Activated CD4-positive, alpha-beta T cell treated with anti-CD3 and anti-CD28 coated beads for 36 hours (primary cell): ENCODE measurements at regions not wholly inside any gene's neighbourhood (a gene's known extent, or its start where the extent isn't known, plus 50 kb on each side); places are given as distances from the start of the nearest gene placed in this dataset.

Experiments
- ATAC-seq: fragments of 200-7000 bp; cut with Tn5 transposase; one replicate; pipeline ENCODE4 v1.10.0; 2021; ENCODE audit warnings: mild to moderate bottlenecking, moderate library complexity
- CTCF ChIA-PET: fragments of 350-600 bp; sonication (Branson Sonifier 250); formaldehyde crosslinking; loops from one replicate; lab custom pipeline; 2021; ENCODE audit warnings: antibody characterized with exemption; lab: Charles Lee
- POLR2A ChIA-PET: fragments of 350-600 bp; sonication (Branson Sonifier 250); formaldehyde crosslinking; loops from one replicate; lab custom pipeline; 2021; ENCODE audit warnings: antibody characterized with exemption, inconsistent platforms; lab: Charles Lee
- DNase-seq: peaks from one replicate; pipeline ENCODE4 v3.0.0-alpha.2; 2020
- H3K27ac Mint-ChIP-seq: one replicate; pipeline ENCODE4 v1.8.0; 2021; ENCODE audit warnings: mixed read lengths
- H3K27me3 Mint-ChIP-seq: one replicate; pipeline ENCODE4 v1.8.0; 2021; ENCODE audit warnings: mixed read lengths
- H3K36me3 Mint-ChIP-seq: one replicate; pipeline ENCODE4 v1.8.0; 2021; ENCODE audit warnings: low read depth, mixed read lengths
- H3K4me1 Mint-ChIP-seq: one replicate; pipeline ENCODE4 v1.8.0; 2021; ENCODE audit warnings: mixed read lengths
- H3K4me3 Mint-ChIP-seq: one replicate; pipeline ENCODE4 v1.8.0; 2021; ENCODE audit warnings: mild to moderate bottlenecking, moderate library complexity, mixed read lengths
- H3K9me3 Mint-ChIP-seq: one replicate; pipeline ENCODE4 v1.8.0; 2021; ENCODE audit warnings: low read depth, mixed read lengths
- intact Hi-C, 2 experiments: fragments of 100-400 bp; cut with DNase I in 1 of 2; cut with micrococcal nuclease in 1 of 2; formaldehyde crosslinking; loops; one replicate each; pipeline versions ENCODE4 v1.14.2 to v1.15.1; 2022 to 2024; cut with DNase I, micrococcal nuclease

GRCh38 chr3:194756460-194756779, 70.7 kb downstream of the FAM43A start:
- Mint-ChIP-seq H3K4me1 (no peaks in the 10 kb centered on the region), H3K9me3 (no peaks in the 10 kb centered on the region), H3K27me3 (peaks cover 5% of the 10 kb centered on the region), H3K4me3 (no peak overlapping the region), H3K27ac (no peak overlapping the region), H3K36me3 (no peaks in the 10 kb centered on the region)
- intact Hi-C loops: no loop called here
- no peak for ATAC-seq
- CTCF ChIA-PET: interaction anchor here (1.0 to 1.1 kb wide), 2 partner anchors 74 to 114 kb away, joined by 3 to 5 read pairs; no protein-coding TSS in a partner anchor
- no peak for DNase-seq
- POLR2A ChIA-PET: interaction anchor here (0.6 kb wide), 1 partner anchor 222 kb away, joined by 3 read pairs; no protein-coding TSS in a partner anchor

GRCh38 chr3:194756791-194757325, 71.2 kb downstream of the FAM43A start:
- intact Hi-C loops: no loop called here
- Mint-ChIP-seq H3K27me3 (peaks cover 5% of the 10 kb centered on the region), H3K9me3 (no peaks in the 10 kb centered on the region), H3K4me1 (no peaks in the 10 kb centered on the region), H3K4me3 (no peak overlapping the region), H3K36me3 (no peaks in the 10 kb centered on the region), H3K27ac (no peak overlapping the region)
- ATAC-seq (no peak), DNase-seq (no peak)
- POLR2A ChIA-PET: no interaction called here
- CTCF ChIA-PET: interaction anchor here (0.6 to 1.1 kb wide), 2 partner anchors 74 to 113 kb away, joined by 3 to 5 read pairs; no protein-coding TSS in a partner anchor

- POLR2A ChIA-PET: no interaction called here
- intact Hi-C loops: no loop called here
- no peak for DNase-seq
- Mint-ChIP-seq H3K27ac (no peak overlapping the region), H3K9me3 (no peaks in the 10 kb centered on the region), H3K36me3 (no peaks in the 10 kb centered on the region), H3K4me3 (no peak overlapping the region), H3K27me3 (peaks cover 5% of the 10 kb centered on the region), H3K4me1 (no peaks in the 10 kb centered on the region)
- no peak for ATAC-seq
- CTCF ChIA-PET: interaction anchor here (0.6 to 1.1 kb wide), 3 partner anchors 11 to 112 kb away, joined by 3 to 5 read pairs (median 3); no protein-coding TSS in a partner anchor
These were observed 72.0 kb downstream of the FAM43A start for GRCh38 chr3:194757647-194758061.

GRCh38 chr3:194758716-194759115, 73.0 kb downstream of the FAM43A start:
- ATAC-seq (no peak), DNase-seq (no peak)
- Mint-ChIP-seq H3K4me1 (no peaks in the 10 kb centered on the region), H3K36me3 (no peaks in the 10 kb centered on the region), H3K27ac (no peak overlapping the region), H3K4me3 (no peak overlapping the region), H3K27me3 (peaks cover 5% of the 10 kb centered on the region), H3K9me3 (no peaks in the 10 kb centered on the region)
- intact Hi-C loops: no loop called here
- CTCF ChIA-PET: interaction anchor here (1.0 kb wide), 1 partner anchor 10 kb away, joined by 3 read pairs; no protein-coding TSS in a partner anchor
- POLR2A ChIA-PET: no interaction called here

- H3K36me3 Mint-ChIP-seq: no peaks in the 10 kb centered on the region
- no peak overlapping the region for H3K4me3 Mint-ChIP-seq
- H3K9me3 Mint-ChIP-seq: no peaks in the 10 kb centered on the region
- no peak for ATAC-seq
- intact Hi-C loops: no loop called here
- no peak for DNase-seq
- H3K27ac Mint-ChIP-seq: no peak overlapping the region
- ChIA-PET CTCF (no interaction called here), POLR2A (no interaction called here)
- peaks cover 7% of the 10 kb centered on the region for H3K27me3 Mint-ChIP-seq
- no peaks in the 10 kb centered on the region for H3K4me1 Mint-ChIP-seq
These were observed 74.9 kb downstream of the FAM43A start for GRCh38 chr3:194760494-194761137.

GRCh38 chr3:194761384-194761783, 75.7 kb downstream of the FAM43A start:
- POLR2A ChIA-PET: no interaction called here
- no peak overlapping the region for H3K4me3 Mint-ChIP-seq

GRCh38 chr3:194766845-194767244, 81.2 kb downstream of the FAM43A start:
- H3K4me1 Mint-ChIP-seq: peaks cover 17% of the 10 kb centered on the region
- DNase-seq (no peak), ATAC-seq (no peak)
- no peaks in the 10 kb centered on the region for H3K9me3 Mint-ChIP-seq
- no peaks in the 10 kb centered on the region for H3K36me3 Mint-ChIP-seq
- ChIA-PET POLR2A (interaction anchor here (0.6 kb wide), 1 partner anchor 22 kb away, joined by 3 read pairs; no protein-coding TSS in a partner anchor), CTCF (no interaction called here)
- H3K27me3 Mint-ChIP-seq: peaks cover 3% of the 10 kb centered on the region
- no peak overlapping the region for H3K4me3 Mint-ChIP-seq
- intact Hi-C loops: loop anchor here in 1 of 2 experiments (5.0 kb wide), 1 partner anchor 675 kb away; the partner anchor contains the start of gene ACAP2
- H3K27ac Mint-ChIP-seq: no peak overlapping the region

More at GRCh38 chr3:194761384-194761783, 75.7 kb downstream of the FAM43A start:
- no peak for ATAC-seq
- Mint-ChIP-seq H3K9me3 (no peaks in the 10 kb centered on the region), H3K27me3 (peaks cover 8% of the 10 kb centered on the region), H3K4me1 (no peaks in the 10 kb centered on the region), H3K27ac (no peak overlapping the region), H3K36me3 (no peaks in the 10 kb centered on the region)
- intact Hi-C loops: no loop called here
- DNase-seq: no peak
- CTCF ChIA-PET: no interaction called here

- ATAC-seq (no peak), DNase-seq (no peak)
- POLR2A ChIA-PET: interaction anchor here (0.6 kb wide), 1 partner anchor 21 kb away, joined by 3 read pairs; no protein-coding TSS in a partner anchor
- H3K27ac Mint-ChIP-seq: no peak overlapping the region
- CTCF ChIA-PET: no interaction called here
- H3K27me3 Mint-ChIP-seq: peaks cover 3% of the 10 kb centered on the region
- H3K36me3 Mint-ChIP-seq: no peaks in the 10 kb centered on the region
- intact Hi-C loops: loop anchor here in 1 of 2 experiments (2.0 to 5.0 kb wide), 2 partner anchors 85 to 675 kb away; partner anchors contain the start of gene ACAP2
- H3K4me1 Mint-ChIP-seq: peaks cover 17% of the 10 kb centered on the region
- H3K9me3 Mint-ChIP-seq: no peaks in the 10 kb centered on the region
- H3K4me3 Mint-ChIP-seq: no peak overlapping the region
These were observed 81.9 kb downstream of the FAM43A start for GRCh38 chr3:194767446-194768207.

- Mint-ChIP-seq H3K4me3 (peak overlapping the region; percentile 76), H3K9me3 (no peaks in the 10 kb centered on the region), H3K27ac (peak overlapping the region; percentile 76), H3K27me3 (peaks cover 9% of the 10 kb centered on the region), H3K4me1 (peaks cover 17% of the 10 kb centered on the region), H3K36me3 (no peaks in the 10 kb centered on the region)
- no peak for DNase-seq
- intact Hi-C loops: loop anchor here in 1 of 2 experiments (2.0 to 5.0 kb wide), 2 partner anchors 86 to 674 kb away; partner anchors contain the start of gene ACAP2
- ChIA-PET POLR2A (interaction anchor here (0.6 kb wide), 1 partner anchor 774 kb away, joined by 3 read pairs; no protein-coding TSS in a partner anchor), CTCF (interaction anchor here (0.9 to 1.4 kb wide), 4 partner anchors 10 to 338 kb away, joined by 3 to 7 read pairs (median 4); no protein-coding TSS in a partner anchor)
- no peak for ATAC-seq
These were observed 82.9 kb downstream of the FAM43A start for GRCh38 chr3:194768586-194768985.

- DNase-seq (peak; percentile 96), ATAC-seq (peak; percentile 99)
- Mint-ChIP-seq H3K9me3 (no peaks in the 10 kb centered on the region), H3K4me3 (peak overlapping the region; percentile 76), H3K27me3 (peaks cover 9% of the 10 kb centered on the region), H3K4me1 (peaks cover 17% of the 10 kb centered on the region), H3K36me3 (no peaks in the 10 kb centered on the region), H3K27ac (peak overlapping the region; percentile 91)
- CTCF ChIA-PET: interaction anchor here (0.6 to 1.4 kb wide), 6 partner anchors 11 to 407 kb away, joined by 3 to 7 read pairs (median 3); no protein-coding TSS in a partner anchor
- intact Hi-C loops: loop anchor here (1.0 to 5.0 kb wide), 6 partner anchors 84 to 673 kb away; partner anchors contain the start of genes LSG1 (in 2 of the 2), ACAP2 (in 1 of the 2), ATP13A3 (in 1 of the 2) and FAM43A (in 1 of the 2)
- POLR2A ChIA-PET: interaction anchor here (0.6 to 1.1 kb wide), 3 partner anchors 83 to 1047 kb away, joined by 3 to 4 read pairs (median 3); no protein-coding TSS in a partner anchor
These were observed 83.4 kb downstream of the FAM43A start for GRCh38 chr3:194769020-194769643.
